GM12801 (cell line): ENCODE measurements at regions not wholly inside any gene's neighbourhood (a gene's known extent, or its start where the extent isn't known, plus 50 kb on each side); places are given as distances from the start of the nearest gene placed in this dataset.

Source experiments
- CTCF ChIP-seq: IDR thresholded peaks from one replicate; pipeline ENCODE4 v1.5.1; 2011; ENCODE audit warnings: control low read depth; ENCODE audit not compliant: insufficient read length; ENCODE audit errors: extremely low read depth

- no peak for TF ChIP-seq CTCF
Measured at GRCh38 chr16:51201604-51202003, 50.5 kb upstream of the SALL1 start.
